ENCODE measurements at regions not wholly inside any gene's neighbourhood (a gene's known extent, or its start where the extent isn't known, plus 50 kb on each side); places are given as distances from the start of the nearest gene placed in this dataset.

DNA sequence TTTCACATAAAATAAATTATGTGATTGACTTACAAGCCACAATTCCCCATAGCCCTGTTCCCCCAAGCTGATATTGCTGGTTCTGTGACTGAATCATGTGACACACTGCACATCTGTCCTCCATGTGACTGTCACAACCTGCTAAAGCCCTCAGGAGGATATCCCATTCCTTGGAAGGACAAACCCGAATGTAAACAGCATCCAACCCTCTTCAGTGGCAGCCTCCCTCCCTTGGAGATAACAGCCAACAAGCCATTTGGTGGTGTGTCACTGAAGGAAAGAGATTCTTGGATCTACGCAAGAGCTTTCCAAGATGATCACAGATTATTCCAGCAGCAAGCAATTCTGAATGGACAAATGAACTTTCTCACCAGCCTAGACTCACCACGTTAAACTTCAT lies 153.9 kb upstream of the TIAM1 start:
- Histone ChIP-seq H3K4me2 (ENCODE audit: insufficient read depth in 1 of 2, low read depth in 2 of 2, low read length in 2 of 2) (no peak overlapping the region), H3K14ac (ENCODE audit: insufficient read length) (no peak overlapping the region), H3K27me3 (replicated peaks in 1 of 4; ENCODE audit: control insufficient read depth in 3 of 4, extremely low read depth in 1 of 4, insufficient read depth in 3 of 4, low read length in 3 of 4) (no peaks in the 10 kb centered on the region), H2AK5ac (ENCODE audit: low read depth, low read length) (no peak overlapping the region), H3K79me1 (ENCODE audit: low read depth, low read length) (no peaks in the 10 kb centered on the region; the same call in 1 of the 2 replicates), H3K36me3 (ENCODE audit: control insufficient read depth in 2 of 4, insufficient read depth in 4 of 4, low read length in 3 of 4) (no peaks in the 10 kb centered on the region), H2BK20ac (ENCODE audit: low read length) (no peak overlapping the region; the same call in 1 of the 2 replicates), H2BK5ac (ENCODE audit: low read depth, low read length) (no peak overlapping the region), H2BK120ac (replicated peaks; ENCODE audit: low read depth, low read length) (no peak overlapping the region), H3K18ac (ENCODE audit: extremely low read depth, low read length) (no peak overlapping the region), H3K23ac (ENCODE audit: insufficient read length) (no peak overlapping the region), H3K4ac (replicated peaks; ENCODE audit: insufficient read length, low read depth, low read length) (no peak overlapping the region), H3K23me2 (ENCODE audit: low read depth, low read length) (no peaks in the 10 kb centered on the region; the same call in 1 of the 2 replicates), H3K9me3 (ENCODE audit: insufficient read depth in 2 of 2, low read depth in 1 of 2, low read length in 1 of 2) (no peaks in the 10 kb centered on the region), H4K8ac (ENCODE audit: extremely low read depth, insufficient read depth, low read length) (no peak overlapping the region), H2BK12ac (ENCODE audit: low read depth, low read length) (0 out of 2 replicates have a peak overlapping the region, but pooled peaks have one; percentile 39), H4K91ac (replicated peaks; ENCODE audit: insufficient read length, low read length) (no peak overlapping the region), H4K5ac (ENCODE audit: insufficient read length, low read depth, low read length) (no peak overlapping the region), H3K79me2 (ENCODE audit: control insufficient read depth in 1 of 2, insufficient read depth in 2 of 2, low read length in 2 of 2) (peaks cover 0 to 8% of the 10 kb centered on the region in 2 experiments; a peak in 2 of 4 replicates), H3K56ac (replicated peaks; ENCODE audit: insufficient read length, low read depth, low read length) (no peak overlapping the region), H3K4me3 (ENCODE audit: extremely low read depth in 1 of 4, insufficient read depth in 2 of 4, low read depth in 3 of 4, low read length in 4 of 4) (no peak overlapping the region), H2BK15ac (ENCODE audit: low read length) (0 out of 2 replicates have a peak overlapping the region, but pooled peaks have one; percentile 67), H4K20me1 (replicated peaks in 1 of 2; ENCODE audit: control insufficient read depth in 1 of 2, insufficient read depth in 2 of 2, low read length in 2 of 2) (no peaks in the 10 kb centered on the region), H3K27ac (ENCODE audit: low read depth, low read length) (no peak overlapping the region), H2AFZ (ENCODE audit: low read length) (no peak overlapping the region), H3K9ac (replicated peaks in 1 of 4; ENCODE audit: extremely low read depth in 1 of 4, low read depth in 3 of 4, low read length in 3 of 4) (0 out of 7 replicates have a peak overlapping the region, but pooled peaks of 1 of the 4 experiments have one; percentile 37), H3K4me1 (replicated peaks in 1 of 4; ENCODE audit: control insufficient read depth in 3 of 4, insufficient read depth in 4 of 4, low read length in 3 of 4) (peaks cover 0 to 8% (median 0%) of the 10 kb centered on the region in 4 experiments; a peak in 2 of 7 replicates)
- ChIA-PET POLR2A (ENCODE audit: partially characterized antibody) (interaction anchor here (1.1 kb wide), 1 partner anchor 11 kb away, joined by 3 read pairs; no protein-coding TSS in a partner anchor), CTCF (ENCODE audit: partially characterized antibody) (interaction anchor here (0.6 to 1.7 kb wide), 10 partner anchors 11 to 371 kb away, joined by 3 to 9 read pairs (median 4); no protein-coding TSS in a partner anchor)
- 94% methylated on average over 3 of the region's 3 CpGs; no CpG with 5 or more reads in 1 of the 2 experiments for WGBS, 2 experiments (ENCODE audit: extremely low coverage in 1 of 2, insufficient coverage in 1 of 2, insufficient read length in 1 of 2, insufficient replicate concordance in 2 of 2, low coverage in 1 of 2, low lambda C conversion rate in 2 of 2, missing lambda C conversion rate in 1 of 2)
- FAIRE-seq (no peak), DNase-seq (ENCODE audit: low read depth in 1 of 2, low spot score in 2 of 2) (no peak)
- no peak for TF ChIP-seq JUND (IDR thresholded peaks at IDR 0.05; ENCODE audit: low read length)
- TF ChIP-seq PHF8 (conservative IDR thresholded peaks at IDR 0.05; ENCODE audit: low read depth, low read length): no peak
- TF ChIP-seq, protein P1, sequence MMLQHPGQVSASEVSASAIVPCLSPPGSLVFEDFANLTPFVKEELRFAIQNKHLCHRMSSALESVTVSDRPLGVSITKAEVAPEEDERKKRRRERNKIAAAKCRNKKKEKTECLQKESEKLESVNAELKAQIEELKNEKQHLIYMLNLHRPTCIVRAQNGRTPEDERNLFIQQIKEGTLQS (IDR thresholded peaks at IDR 0.05; ENCODE audit: insufficient read depth, low read depth, low read length): no peak
